ENCODE measurements at regions not wholly inside any gene's neighbourhood (a gene's known extent, or its start where the extent isn't known, plus 50 kb on each side); places are given as distances from the start of the nearest gene placed in this dataset.

DNA sequence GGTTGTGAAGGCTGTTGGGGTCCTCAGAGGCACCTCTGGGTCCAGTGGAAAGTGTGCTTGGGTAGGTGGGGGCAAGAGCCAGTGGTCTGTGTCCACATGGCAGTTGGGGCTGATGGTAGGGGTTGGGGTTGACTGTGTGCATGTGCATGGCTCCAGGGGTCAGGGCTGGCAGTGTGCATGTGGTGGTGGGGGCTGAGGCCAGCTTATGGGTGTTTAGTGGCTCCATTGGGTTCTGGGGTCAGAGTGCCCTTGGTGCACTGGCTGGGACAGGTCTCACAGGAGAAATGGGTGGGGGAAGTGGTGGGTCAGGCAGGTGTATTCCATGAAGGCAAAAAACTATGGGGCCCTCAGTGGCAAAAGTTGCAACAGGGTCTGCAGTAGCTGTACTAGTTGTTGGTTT is 97.9 kb downstream of the EDEM1 start:
- TF ChIP-seq, protein P1, sequence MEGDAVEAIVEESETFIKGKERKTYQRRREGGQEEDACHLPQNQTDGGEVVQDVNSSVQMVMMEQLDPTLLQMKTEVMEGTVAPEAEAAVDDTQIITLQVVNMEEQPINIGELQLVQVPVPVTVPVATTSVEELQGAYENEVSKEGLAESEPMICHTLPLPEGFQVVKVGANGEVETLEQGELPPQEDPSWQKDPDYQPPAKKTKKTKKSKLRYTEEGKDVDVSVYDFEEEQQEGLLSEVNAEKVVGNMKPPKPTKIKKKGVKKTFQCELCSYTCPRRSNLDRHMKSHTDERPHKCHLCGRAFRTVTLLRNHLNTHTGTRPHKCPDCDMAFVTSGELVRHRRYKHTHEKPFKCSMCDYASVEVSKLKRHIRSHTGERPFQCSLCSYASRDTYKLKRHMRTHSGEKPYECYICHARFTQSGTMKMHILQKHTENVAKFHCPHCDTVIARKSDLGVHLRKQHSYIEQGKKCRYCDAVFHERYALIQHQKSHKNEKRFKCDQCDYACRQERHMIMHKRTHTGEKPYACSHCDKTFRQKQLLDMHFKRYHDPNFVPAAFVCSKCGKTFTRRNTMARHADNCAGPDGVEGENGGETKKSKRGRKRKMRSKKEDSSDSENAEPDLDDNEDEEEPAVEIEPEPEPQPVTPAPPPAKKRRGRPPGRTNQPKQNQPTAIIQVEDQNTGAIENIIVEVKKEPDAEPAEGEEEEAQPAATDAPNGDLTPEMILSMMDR (IDR thresholded peaks at IDR 0.05 in 8 of 11, conservative IDR thresholded peaks at IDR 0.05 in 3 of 11) = no peak
- no peak for TF ChIP-seq POLR2A (IDR thresholded peaks at IDR 0.05)

Data from spleen (tissue), 7 donors.